Lung (tissue), 11 donors: ENCODE measurements at regions not wholly inside any gene's neighbourhood (a gene's known extent, or its start where the extent isn't known, plus 50 kb on each side); places are given as distances from the start of the nearest gene placed in this dataset.

Experiments used
- ATAC-seq: fragments of 200-7000 bp; cut with Tn5 transposase; one replicate; pipeline ENCODE4 v1.9.1; 2020; ENCODE audit warnings: moderate number of reproducible peaks; ENCODE audit not compliant: insufficient read depth, low FRiP score
- DNase-seq, 3 donors: peaks; one replicate each; pipeline ENCODE4 v3.0.0-alpha.2; 2013 to 2017
- H3K27ac ChIP-seq, 2 donors: one replicate each; pipeline ENCODE4 v1.5.1; 2013; ENCODE audit warnings: mild to moderate bottlenecking in 2 of 2, moderate library complexity in 2 of 2, control low read depth in 1 of 2, inconsistent platforms in 1 of 2, low read depth in 1 of 2, low read length in 1 of 2
- H3K27me3 ChIP-seq, 3 donors: one replicate each; pipeline ENCODE4 v1.5.1; 2013; ENCODE audit warnings: low read length in 2 of 3; ENCODE audit not compliant: control insufficient read depth in 3 of 3, insufficient read depth in 3 of 3
- H3K36me3 ChIP-seq, 4 donors: one replicate each; pipeline ENCODE4 v1.5.1; 2013; ENCODE audit warnings: low read length in 4 of 4, mild to moderate bottlenecking in 1 of 4, moderate library complexity in 1 of 4; ENCODE audit not compliant: control insufficient read depth in 4 of 4, insufficient read depth in 4 of 4
- H3K4me1 ChIP-seq, 5 donors: one replicate each; pipeline ENCODE4 v1.5.1; 2013; ENCODE audit warnings: low read length in 5 of 5, mild to moderate bottlenecking in 2 of 5, moderate library complexity in 1 of 5; ENCODE audit not compliant: control insufficient read depth in 5 of 5, insufficient read depth in 5 of 5
- H3K4me3 ChIP-seq: one replicate; pipeline ENCODE4 v1.5.1; 2013; ENCODE audit warnings: mild to moderate bottlenecking, control low read depth, moderate library complexity
- H3K9ac ChIP-seq, 2 donors: one replicate each; pipeline ENCODE4 v1.5.1; 2013; ENCODE audit warnings: low read length in 2 of 2, control low read depth in 1 of 2; ENCODE audit not compliant: insufficient read depth in 1 of 2
- H3K9me3 ChIP-seq, 4 donors: one replicate each; pipeline ENCODE4 v1.5.1; 2013; ENCODE audit warnings: low read length in 3 of 4, mild to moderate bottlenecking in 1 of 4, moderate library complexity in 1 of 4; ENCODE audit not compliant: control insufficient read depth in 4 of 4, insufficient read depth in 3 of 4
- CTCF ChIP-seq: IDR thresholded peaks from 2 replicates; pipeline ENCODE4 v1.5.1; 2012; ENCODE audit warnings: mild to moderate bottlenecking; ENCODE audit errors: control extremely low read depth, extremely low read depth
- WGBS, 2 donors: extraction: QIAGEN DNeasy Blood & Tissue Kit; methylation state at CpG; one replicate each; pipeline ENCODE4 v1.1.7; 2013; 5-methylcytosine and 5-hydroxymethylcytosine counted together
- donor health status: control.
- donor health status: control.
- donor health status: Bipolar disorder and iron deficiency.
- donor health status: healthy.
- donor health status: DM: yes; HTN: yes; CAD: no.

- H3K27me3 ChIP-seq = no peaks in the 10 kb centered on the region
- H3K4me3 ChIP-seq = no peak overlapping the region
- DNase-seq (peak in 1 of 3 donors; percentile 10), ATAC-seq (no peak)
- no peaks in the 10 kb centered on the region for H3K9me3 ChIP-seq
- 58 to 79% methylated on average over 3 of the region's 3 CpGs for WGBS, 2 donors
- no peak overlapping the region for H3K9ac ChIP-seq
- no peaks in the 10 kb centered on the region for H3K36me3 ChIP-seq
- no peaks in the 10 kb centered on the region for H3K4me1 ChIP-seq
- no peak for TF ChIP-seq CTCF
- no peak overlapping the region for H3K27ac ChIP-seq
Measured at GRCh38 chr12:59861635-59862034, 265.8 kb downstream of the SLC16A7 start.

- DNase-seq = no peak
- Histone ChIP-seq H3K36me3 (no peaks in the 10 kb centered on the region), H3K9me3 (peaks cover 0 to 2% (median 0%) of the 10 kb centered on the region in 4 donors), H3K27ac (no peak overlapping the region), H3K27me3 (no peaks in the 10 kb centered on the region), H3K9ac (no peak overlapping the region), H3K4me3 (no peak overlapping the region), H3K4me1 (no peaks in the 10 kb centered on the region)
- TF ChIP-seq CTCF = no peak
- 63 to 72% methylated on average over 1 of the region's 1 CpG for WGBS, 2 donors
- no peak for ATAC-seq
Measured at GRCh38 chr12:59867055-59867454, 271.2 kb downstream of the SLC16A7 start.

GRCh38 chr12:59867689-59868088 is 271.9 kb downstream of the SLC16A7 start:
- no peak for TF ChIP-seq CTCF
- DNase-seq = no peak
- Histone ChIP-seq H3K4me1 (no peaks in the 10 kb centered on the region), H3K27me3 (no peaks in the 10 kb centered on the region), H3K9ac (no peak overlapping the region), H3K27ac (no peak overlapping the region), H3K4me3 (no peak overlapping the region), H3K9me3 (peaks cover 0 to 2% (median 0%) of the 10 kb centered on the region in 4 donors), H3K36me3 (no peaks in the 10 kb centered on the region)
- no peak for ATAC-seq
- WGBS, 2 donors = 68 to 72% methylated on average over 2 of the region's 2 CpGs

GRCh38 chr12:59871779-59872178 is 275.9 kb downstream of the SLC16A7 start:
- H3K27me3 ChIP-seq = no peaks in the 10 kb centered on the region
- H3K9ac ChIP-seq = no peak overlapping the region
- 91 to 96% methylated on average over 2 of the region's 2 CpGs for WGBS, 2 donors
- DNase-seq = no peak
- H3K4me1 ChIP-seq = no peaks in the 10 kb centered on the region
- H3K9me3 ChIP-seq = peaks cover 0 to 2% (median 0%) of the 10 kb centered on the region in 4 donors
- no peak overlapping the region for H3K27ac ChIP-seq
- no peak overlapping the region for H3K4me3 ChIP-seq
- H3K36me3 ChIP-seq = no peaks in the 10 kb centered on the region
- ATAC-seq = no peak
- no peak for TF ChIP-seq CTCF
